ENCODE measurements at regions not wholly inside any gene's neighbourhood (a gene's known extent, or its start where the extent isn't known, plus 50 kb on each side); places are given as distances from the start of the nearest gene placed in this dataset.
"Not testable (repeated sequence)": the region's sequence is repeated elsewhere in the genome, so short reads cannot be mapped to it uniquely, and the experiment has no call there.

- no peak for DNase-seq
Measured at GRCh38 chr3:177642804-177643125, 445.5 kb upstream of the TBL1XR1 start.

- DNase-seq: no peak
Measured at GRCh38 chr3:177646749-177647148, 449.5 kb upstream of the TBL1XR1 start.

GRCh38 chr3:177647341-177647740 is 450.1 kb upstream of the TBL1XR1 start:
- peak; percentile 48 for DNase-seq

- DNase-seq: no peak
Measured at GRCh38 chr3:177647876-177648275, 450.6 kb upstream of the TBL1XR1 start.

- DNase-seq: no peak
Measured at GRCh38 chr3:177652556-177653291, 455.4 kb upstream of the TBL1XR1 start.

- no peak for DNase-seq
Measured at GRCh38 chr3:177657243-177657642, 460.0 kb upstream of the TBL1XR1 start.

GRCh38 chr3:177658354-177658753 is 461.1 kb upstream of the TBL1XR1 start:
- no peak for DNase-seq

- DNase-seq: not testable (repeated sequence)
Measured at GRCh38 chr3:177664380-177665103, 467.3 kb upstream of the TBL1XR1 start.

- DNase-seq: no peak
Measured at GRCh38 chr3:177665122-177665808, 468.0 kb upstream of the TBL1XR1 start.

GRCh38 chr3:177672252-177672911 is 475.1 kb upstream of the TBL1XR1 start:
- DNase-seq: no peak

- peak; percentile 46 for DNase-seq
Measured at GRCh38 chr3:177673112-177673914, 476.0 kb upstream of the TBL1XR1 start.

- no peak for DNase-seq
Measured at GRCh38 chr3:177674186-177674585, 476.9 kb upstream of the TBL1XR1 start.

- no peak for DNase-seq
Measured at GRCh38 chr3:177676148-177676547, 478.9 kb upstream of the TBL1XR1 start.

GRCh38 chr3:177676947-177677587 is 479.8 kb upstream of the TBL1XR1 start:
- no peak for DNase-seq

- no peak for DNase-seq
Measured at GRCh38 chr3:177679568-177680471, 482.5 kb upstream of the TBL1XR1 start.

- DNase-seq: no peak
Measured at GRCh38 chr3:177680472-177680821, 483.2 kb upstream of the TBL1XR1 start.

- no peak for DNase-seq
Measured at GRCh38 chr3:177681156-177681555, 483.9 kb upstream of the TBL1XR1 start.

GRCh38 chr3:177681852-177682251 is 484.6 kb upstream of the TBL1XR1 start:
- DNase-seq: no peak

GRCh38 chr3:177683586-177683985 is 486.3 kb upstream of the TBL1XR1 start:
- no peak for DNase-seq

GRCh38 chr3:177686671-177687070 is 489.4 kb upstream of the TBL1XR1 start:
- DNase-seq: no peak

- no peak for DNase-seq
Measured at GRCh38 chr3:177687291-177687690, 490.0 kb upstream of the TBL1XR1 start.
